Calu3 (cell line): ENCODE measurements at regions not wholly inside any gene's neighbourhood (a gene's known extent, or its start where the extent isn't known, plus 50 kb on each side); places are given as distances from the start of the nearest gene placed in this dataset.

ENCODE experiments used
- BruUV-seq: library from RNA; stranded (reverse); fragments of 400-500 nt; replicated peaks from 2 replicates; lab custom pipeline; 2021; lab: Mats Ljungman, UMichigan
- CTCF ChIA-PET: fragments of 300-600 bp; sonication (Branson Sonifier 250); formaldehyde crosslinking; loops from one replicate; lab custom pipeline; 2022; ENCODE audit warnings: antibody characterized with exemption; lab: Charles Lee
- DNase-seq: peaks from one replicate; pipeline ENCODE4 v3.0.0; 2022
- H3K27ac Mint-ChIP-seq: one replicate; pipeline ENCODE4 v1.8.0; 2022; ENCODE audit warnings: mixed read lengths; ENCODE audit not compliant: unreplicated experiment
- H3K27me3 Mint-ChIP-seq: one replicate; pipeline ENCODE4 v1.8.0; 2022; ENCODE audit warnings: mixed read lengths; ENCODE audit not compliant: unreplicated experiment
- H3K36me3 Mint-ChIP-seq: one replicate; pipeline ENCODE4 v1.8.0; 2022; ENCODE audit warnings: mild to moderate bottlenecking, moderate library complexity, mixed read lengths; ENCODE audit not compliant: insufficient read depth, unreplicated experiment
- H3K4me1 Mint-ChIP-seq: one replicate; pipeline ENCODE4 v1.8.0; 2022; ENCODE audit warnings: mild to moderate bottlenecking, low read depth, mixed read lengths; ENCODE audit not compliant: unreplicated experiment
- H3K4me3 Mint-ChIP-seq: one replicate; pipeline ENCODE4 v1.8.0; 2022; ENCODE audit warnings: mild to moderate bottlenecking, low read depth, moderate library complexity, mixed read lengths; ENCODE audit not compliant: unreplicated experiment
- H3K9me3 Mint-ChIP-seq: one replicate; pipeline ENCODE4 v1.8.0; 2022; ENCODE audit warnings: low read depth, mixed read lengths; ENCODE audit not compliant: unreplicated experiment
- CTCF ChIP-seq: fragments of 200-600 bp; IDR thresholded peaks from one replicate; pipeline ENCODE4 v1.8.0; 2022; ENCODE audit warnings: antibody characterized with exemption; ENCODE audit not compliant: unreplicated experiment
- intact Hi-C: fragments of 100-400 bp; cut with micrococcal nuclease; formaldehyde crosslinking; loops from one replicate; pipeline ENCODE4 v1.10.0; 2022; ENCODE audit not compliant: unreplicated experiment

DNA sequence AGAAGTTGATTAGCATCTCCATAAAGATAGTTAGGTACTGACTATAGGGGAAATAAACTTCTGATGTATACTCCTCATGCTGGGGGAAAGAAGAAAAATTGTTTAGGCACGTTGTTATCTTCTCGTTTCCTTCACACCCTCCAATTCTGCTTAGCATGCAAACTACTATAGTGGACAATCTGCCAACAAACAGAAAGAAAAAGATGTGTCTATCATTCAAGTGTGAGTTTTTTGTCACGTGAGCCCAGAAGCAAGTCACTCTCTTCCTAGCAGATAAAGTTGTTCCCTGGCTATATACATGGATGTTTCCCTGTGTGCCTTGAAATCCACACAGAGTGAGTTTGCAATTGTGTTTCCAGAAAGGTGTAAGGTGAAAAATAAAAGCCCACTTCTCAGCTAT lies 318.4 kb downstream of the CWC27 start:
- no peak overlapping the region for H3K27ac Mint-ChIP-seq

DNA sequence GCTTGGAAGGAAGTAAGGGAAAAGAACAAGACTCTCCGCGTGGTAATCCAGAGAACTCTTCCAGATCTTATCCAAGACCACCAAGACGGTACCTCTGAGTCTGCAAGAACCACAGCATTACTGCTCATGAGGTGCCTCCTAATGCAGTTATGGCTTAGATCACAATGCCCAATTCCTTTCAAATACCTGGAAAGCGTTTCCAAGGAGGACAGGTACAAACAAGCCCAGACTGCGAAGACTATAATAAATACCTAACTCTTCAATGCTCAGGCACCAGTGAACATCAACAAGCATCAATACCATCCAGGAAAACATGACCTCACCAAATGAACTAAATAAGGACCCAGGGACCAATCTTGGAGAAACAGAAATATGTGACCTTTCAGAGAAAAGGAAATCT lies 325.5 kb downstream of the CWC27 start:
- Mint-ChIP-seq H3K36me3 (no peaks in the 10 kb centered on the region), H3K4me1 (no peaks in the 10 kb centered on the region), H3K9me3 (peaks cover 5% of the 10 kb centered on the region), H3K27me3 (no peaks in the 10 kb centered on the region), H3K27ac (no peak overlapping the region), H3K4me3 (no peak overlapping the region)
- BruUV-seq = no TSS peak
- CTCF ChIA-PET = no interaction called here
- intact Hi-C loops = no loop called here
- no peak for DNase-seq
- no peak for TF ChIP-seq CTCF

More for the DNA sequence above, 318.4 kb downstream of the CWC27 start:
- no peak overlapping the region for H3K4me3 Mint-ChIP-seq
- TF ChIP-seq CTCF = no peak
- no peaks in the 10 kb centered on the region for H3K36me3 Mint-ChIP-seq
- H3K9me3 Mint-ChIP-seq = peaks cover 5% of the 10 kb centered on the region
- intact Hi-C loops = no loop called here
- no peak for DNase-seq
- BruUV-seq = no TSS peak
- CTCF ChIA-PET = no interaction called here
- no peaks in the 10 kb centered on the region for H3K27me3 Mint-ChIP-seq
- peaks cover 6% of the 10 kb centered on the region for H3K4me1 Mint-ChIP-seq

- TF ChIP-seq CTCF = no peak
- intact Hi-C loops = loop anchor here (2.0 kb wide), 1 partner anchor 116 kb away; no protein-coding TSS in a partner anchor
- H3K9me3 Mint-ChIP-seq = no peaks in the 10 kb centered on the region
- CTCF ChIA-PET = no interaction called here
- no peaks in the 10 kb centered on the region for H3K27me3 Mint-ChIP-seq
- no peak for DNase-seq
- no TSS peak for BruUV-seq
- H3K27ac Mint-ChIP-seq = no peak overlapping the region
- no peak overlapping the region for H3K4me3 Mint-ChIP-seq
- no peaks in the 10 kb centered on the region for H3K4me1 Mint-ChIP-seq
- peaks cover 10% of the 10 kb centered on the region for H3K36me3 Mint-ChIP-seq
Measured at GRCh38 chr5:65098393-65098792, 329.7 kb downstream of the CWC27 start.
